GM04503 (cell line): ENCODE measurements at regions not wholly inside any gene's neighbourhood (a gene's known extent, or its start where the extent isn't known, plus 50 kb on each side); places are given as distances from the start of the nearest gene placed in this dataset.
A peak's percentile ranks its signal among the peaks of the same experiment; 100 is the strongest.
"Not testable (repeated sequence)": the region's sequence is repeated elsewhere in the genome, so short reads cannot be mapped to it uniquely, and the experiment has no call there.

ENCODE experiments used
- DNase-seq: peaks from one replicate; pipeline ENCODE4 v3.0.0-alpha.2; 2012; ENCODE audit warnings: low read depth

DNA sequence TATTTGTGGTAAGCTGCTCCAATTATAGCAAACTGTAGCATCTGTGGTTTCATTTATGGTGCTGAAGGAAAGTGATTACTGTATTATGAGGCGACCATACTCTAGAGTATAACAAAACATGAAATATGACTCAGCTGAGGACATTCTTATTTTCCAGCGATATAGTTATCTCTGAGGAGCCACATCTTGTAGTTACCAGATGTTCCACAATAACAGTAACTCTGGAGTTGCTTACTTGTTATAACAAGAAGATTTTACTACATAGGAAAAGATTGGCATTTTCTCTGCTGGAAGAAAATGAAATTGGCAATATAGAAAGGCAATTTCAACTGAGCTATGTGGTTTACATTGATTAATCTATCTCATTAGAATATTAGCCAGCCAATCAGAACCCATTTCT, 1634.2 kb downstream of the PCDH9 start:
- no peak for DNase-seq

DNA sequence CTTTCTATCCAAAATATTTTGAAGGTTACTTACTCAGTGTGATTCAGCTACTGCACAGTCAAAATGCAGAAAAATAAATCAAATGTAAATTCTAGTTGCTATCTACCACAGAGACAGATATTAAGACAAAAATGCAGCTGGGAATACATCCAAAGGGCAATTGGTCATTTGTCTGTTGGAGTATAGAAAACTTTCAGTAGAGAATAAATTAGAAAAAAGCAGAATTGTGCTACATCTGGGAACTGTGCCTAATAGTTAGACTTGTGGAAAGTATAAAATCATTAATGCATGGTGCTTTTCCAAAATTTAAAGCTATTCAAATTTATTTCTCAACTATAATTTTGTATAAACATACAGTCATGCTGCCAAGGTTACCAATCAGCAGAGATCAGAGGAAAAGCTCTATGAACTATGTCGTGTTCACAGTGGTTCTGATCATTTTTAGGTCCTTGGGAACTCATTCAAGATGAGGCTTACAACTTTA, 1635.8 kb downstream of the PCDH9 start:
- peak; percentile 50 for DNase-seq

DNA sequence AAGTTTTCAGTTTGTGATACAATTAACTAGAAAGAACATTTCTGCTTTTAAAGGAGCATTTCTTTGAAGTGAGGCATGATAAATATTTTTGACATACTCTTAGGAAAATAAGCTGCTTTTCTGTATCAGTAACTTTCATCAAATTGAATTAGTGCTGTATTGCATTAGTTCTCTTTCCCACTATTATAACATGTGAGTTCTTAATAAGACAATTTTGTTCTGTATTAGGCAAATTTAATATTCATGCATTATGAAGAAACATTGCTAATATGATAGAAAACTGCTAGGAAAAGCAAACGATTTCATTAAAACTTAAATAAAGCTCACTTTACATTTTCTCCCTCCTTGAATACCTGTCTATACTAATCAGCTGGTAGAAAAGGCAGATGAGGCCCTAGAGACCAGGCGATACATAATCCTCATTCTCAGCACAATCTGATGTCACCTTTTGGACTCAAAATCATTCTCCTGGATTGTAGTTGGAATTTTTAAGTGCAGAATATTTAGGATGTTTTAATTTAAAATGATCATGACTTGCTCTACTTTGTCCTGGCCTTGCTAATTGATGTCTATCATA, 1636.8 kb downstream of the PCDH9 start:
- DNase-seq, result no peak

DNA sequence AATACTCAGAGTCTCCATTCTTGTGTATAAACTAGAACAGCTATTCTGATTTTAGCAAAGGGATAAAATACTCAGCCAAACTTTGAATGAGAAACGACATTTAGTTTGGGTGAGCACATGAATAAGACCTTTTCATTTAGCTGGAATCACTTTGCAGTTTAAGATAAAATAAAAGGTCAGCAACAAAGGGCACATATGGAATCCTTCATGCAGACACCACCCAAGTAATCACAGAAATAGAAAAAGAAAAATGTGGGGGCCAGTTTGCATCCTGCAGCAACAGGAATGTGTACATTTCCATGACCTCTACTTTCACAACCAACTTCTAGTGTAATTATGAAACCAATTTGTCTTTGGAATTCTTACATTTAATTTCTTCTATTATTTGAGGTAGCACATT, 1637.4 kb downstream of the PCDH9 start:
- no peak for DNase-seq

DNA sequence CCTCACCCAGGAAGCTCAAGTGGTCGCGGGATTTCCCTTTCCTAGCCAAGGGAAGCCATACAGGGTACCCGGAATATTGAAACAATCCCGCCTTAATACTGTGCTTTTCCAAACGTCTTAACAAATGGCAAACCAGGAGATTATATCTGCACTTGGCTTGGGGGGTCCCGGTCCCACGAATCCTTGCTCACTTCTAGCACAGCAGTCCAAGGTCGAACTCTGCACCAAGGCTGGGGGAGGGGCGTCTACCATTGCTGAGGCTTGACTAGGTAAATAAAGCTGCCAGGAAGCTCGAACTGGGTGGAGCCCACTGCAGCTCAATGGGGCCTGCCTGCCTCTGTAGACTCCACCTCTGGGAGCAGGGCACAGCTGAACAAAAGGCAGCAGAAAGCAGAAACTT, 1644.8 kb downstream of the PCDH9 start:
- DNase-seq, result no peak

DNA sequence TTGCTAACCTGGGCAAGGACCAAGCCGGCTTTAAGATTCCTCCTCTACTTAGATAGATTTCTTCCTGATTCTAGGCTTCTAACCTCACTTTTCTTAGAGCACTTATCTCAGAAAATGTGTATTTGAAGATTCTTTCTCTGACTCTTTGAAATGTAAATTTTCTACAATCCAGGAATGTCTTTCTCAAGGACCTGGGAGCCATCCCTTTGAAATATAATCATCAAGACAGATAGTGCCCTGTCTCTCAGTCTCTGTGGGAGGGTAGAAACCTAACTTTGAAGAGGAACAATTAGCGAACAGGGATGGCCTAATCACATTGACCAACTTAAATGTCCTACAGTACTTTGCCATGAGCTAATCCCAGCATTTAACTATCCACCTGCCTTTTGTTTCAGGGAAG, 1646.0 kb downstream of the PCDH9 start:
- no peak for DNase-seq

DNA sequence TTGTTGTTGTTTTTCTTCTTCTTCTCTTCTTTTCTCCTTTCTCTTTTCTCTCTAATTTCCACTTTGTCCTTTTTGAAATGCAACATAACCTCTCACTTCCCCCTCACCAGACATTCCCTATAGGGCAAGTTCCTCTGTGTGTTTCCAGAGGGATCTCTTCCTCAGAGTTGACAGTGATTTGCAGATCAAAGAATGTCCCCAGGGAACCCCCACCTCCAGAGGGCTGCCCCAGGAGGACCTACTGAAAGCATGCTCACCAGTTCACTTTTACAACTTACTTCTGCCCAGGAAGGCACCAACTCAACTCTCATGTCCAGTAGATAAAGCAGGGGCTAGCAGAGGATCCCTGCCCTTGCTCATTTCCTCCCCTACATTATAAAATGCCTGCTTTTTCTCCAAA, 1648.0 kb downstream of the PCDH9 start:
- DNase-seq, result no peak

DNA sequence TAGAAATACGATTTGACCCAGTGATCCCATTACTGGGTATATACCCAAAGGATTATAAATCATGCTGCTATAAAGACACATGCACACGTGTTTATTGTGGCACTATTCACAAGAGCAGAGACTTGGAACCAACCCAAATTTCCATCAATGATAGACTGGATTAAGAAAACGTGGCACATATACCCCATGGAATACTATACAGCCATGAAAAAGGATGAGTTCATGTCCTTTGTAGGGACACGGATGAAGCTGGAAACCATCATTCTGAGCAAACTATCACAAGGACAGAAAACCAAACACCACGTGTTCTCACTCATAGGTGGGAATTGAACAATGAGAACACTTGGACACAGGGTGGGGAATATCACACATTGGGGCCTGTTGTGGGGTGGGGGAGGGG, 1665.6 kb downstream of the PCDH9 start:
- DNase-seq, result not testable (repeated sequence)

DNA sequence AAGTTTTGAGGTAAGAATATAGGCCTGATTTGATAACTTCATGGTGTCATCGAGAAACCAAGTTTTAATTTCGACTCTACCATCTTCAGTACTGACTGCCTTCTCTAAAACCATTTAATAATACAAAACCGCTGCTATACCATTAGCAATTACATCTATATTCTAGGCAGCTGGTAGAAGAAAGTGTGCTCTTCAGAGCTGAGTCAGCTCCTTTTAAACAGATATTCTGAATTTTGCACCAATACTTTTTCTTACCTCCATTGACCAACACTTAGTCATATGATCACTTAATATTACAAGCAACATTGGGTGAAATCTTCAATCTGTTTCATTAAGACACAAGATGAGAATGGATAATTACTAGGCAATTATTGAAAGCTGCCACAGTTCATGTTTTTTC, 1667.8 kb downstream of the PCDH9 start:
- no peak for DNase-seq

DNA sequence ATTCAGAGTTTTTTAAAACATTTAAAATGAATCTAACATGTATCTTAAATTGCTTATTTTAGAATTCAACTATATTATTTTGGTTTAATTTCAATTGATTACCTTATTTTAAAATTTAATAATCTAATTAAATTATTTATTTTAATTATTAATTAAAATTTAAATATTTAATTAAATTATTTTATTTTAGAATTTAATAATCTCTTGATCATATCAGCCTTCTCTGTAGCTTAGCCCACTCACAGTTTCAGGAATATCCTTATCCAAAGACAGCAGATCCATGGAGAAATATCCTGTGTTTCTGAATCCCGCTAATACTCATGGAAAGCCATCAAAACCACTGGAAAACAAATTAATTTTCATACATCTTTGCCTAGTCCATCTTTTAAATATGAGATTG, 1669.2 kb downstream of the PCDH9 start:
- DNase-seq, result no peak

DNA sequence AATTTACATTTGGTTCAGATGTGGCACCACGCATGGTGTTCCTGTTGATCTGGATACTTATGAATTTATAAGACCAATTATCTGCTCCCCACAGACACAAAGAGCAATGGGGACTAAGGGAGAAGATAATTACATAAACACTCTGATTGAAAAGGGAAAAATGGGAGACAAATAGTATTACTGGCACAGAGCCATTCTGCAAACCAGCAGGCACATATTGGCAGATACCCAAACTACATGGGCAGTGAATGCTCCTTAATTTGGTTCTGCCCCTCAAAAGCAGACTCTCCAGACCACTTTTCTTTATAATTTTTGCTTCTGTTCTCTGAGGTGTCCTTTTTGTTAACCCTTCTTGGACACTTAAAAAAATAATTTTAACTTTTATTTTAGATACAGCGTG, 1674.2 kb downstream of the PCDH9 start:
- no peak for DNase-seq

DNA sequence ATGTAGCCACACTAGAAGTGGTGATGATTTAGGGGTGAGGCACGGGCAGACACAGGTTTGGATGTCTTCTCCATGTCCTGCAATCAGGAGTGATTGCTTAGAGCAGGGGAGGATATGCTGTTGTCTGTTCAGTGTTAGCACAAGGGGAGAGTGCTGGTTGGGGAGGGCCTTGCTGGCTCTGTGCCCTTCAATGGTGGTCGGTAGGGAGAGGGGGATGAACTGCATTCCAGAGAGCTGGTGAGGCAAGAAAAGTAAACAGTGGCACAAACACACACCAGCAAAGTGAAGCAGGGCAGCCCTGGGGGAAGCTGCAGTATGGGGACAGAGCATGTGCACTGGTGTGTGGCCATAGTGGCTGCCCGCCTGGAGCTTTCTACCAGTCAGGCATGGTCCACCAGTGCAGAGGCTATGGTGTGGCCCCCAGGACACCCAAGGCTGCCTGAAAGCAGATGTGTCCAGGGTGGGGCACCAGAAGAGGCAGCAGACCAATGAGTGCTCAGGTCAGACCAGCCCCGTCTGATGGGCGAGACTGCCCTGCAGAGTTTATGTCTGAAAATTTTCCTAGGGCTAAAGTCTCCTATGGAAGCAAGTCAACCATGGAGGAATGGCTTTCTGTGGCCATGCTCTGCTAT, 1676.9 kb downstream of the PCDH9 start:
- DNase-seq, result no peak

DNA sequence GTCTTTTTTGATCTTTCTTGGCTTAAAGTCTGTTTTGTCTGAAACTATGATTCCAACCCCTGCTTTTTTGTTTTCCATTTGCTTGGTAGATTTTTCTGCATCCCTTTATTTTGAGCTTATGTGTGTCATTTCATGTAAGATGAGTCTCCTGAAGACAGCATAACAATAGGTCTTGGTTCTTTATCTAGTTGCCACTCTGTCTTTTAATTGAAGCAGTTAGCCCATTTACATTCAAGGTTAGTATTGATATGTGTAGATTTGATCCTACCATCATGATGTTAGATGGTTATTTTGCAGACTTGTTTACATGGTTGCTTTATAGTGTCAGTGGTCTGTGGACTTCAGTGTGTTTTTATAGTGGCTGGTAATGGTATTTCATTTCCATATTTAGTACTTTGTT, 1678.9 kb downstream of the PCDH9 start:
- no peak for DNase-seq

DNA sequence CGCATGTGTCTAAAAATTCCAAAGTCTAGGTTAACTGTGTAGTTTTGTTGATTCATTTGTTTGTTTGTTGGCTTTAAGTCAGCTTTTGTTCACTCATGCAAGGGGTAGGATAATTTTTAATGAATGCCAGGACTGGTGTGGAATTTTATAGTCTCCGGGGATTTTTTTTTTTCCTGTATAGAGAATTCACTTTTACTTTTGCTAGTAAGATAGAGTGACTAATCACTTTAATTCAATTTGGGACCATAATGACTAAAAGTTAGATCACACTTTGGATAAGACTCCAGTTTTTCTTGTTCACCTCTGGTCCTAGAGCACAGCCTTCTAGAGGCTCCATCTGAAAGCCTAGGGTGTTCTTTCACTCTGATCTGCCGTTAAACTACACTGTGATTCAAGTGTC, 1690.0 kb downstream of the PCDH9 start:
- DNase-seq, result no peak

DNA sequence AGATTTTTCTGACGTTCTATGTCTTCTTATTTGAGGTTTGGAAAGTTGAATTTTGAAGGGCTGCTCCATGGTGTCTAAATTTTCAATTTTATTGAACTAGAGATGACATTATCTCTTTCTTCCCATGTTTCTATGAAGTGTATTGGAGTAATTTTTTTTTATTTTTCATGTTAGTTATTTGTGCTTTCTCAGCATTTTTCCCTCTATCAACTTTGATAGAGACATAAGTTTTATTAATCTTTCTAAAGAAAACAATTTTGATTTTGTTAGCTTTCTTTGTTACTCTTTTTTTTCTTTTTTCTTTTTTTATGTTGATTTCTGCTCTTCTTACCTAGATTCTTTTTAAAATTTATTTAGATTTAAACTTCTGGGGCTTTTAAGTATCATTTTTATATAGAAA, 1694.8 kb downstream of the PCDH9 start:
- no peak for DNase-seq

DNA sequence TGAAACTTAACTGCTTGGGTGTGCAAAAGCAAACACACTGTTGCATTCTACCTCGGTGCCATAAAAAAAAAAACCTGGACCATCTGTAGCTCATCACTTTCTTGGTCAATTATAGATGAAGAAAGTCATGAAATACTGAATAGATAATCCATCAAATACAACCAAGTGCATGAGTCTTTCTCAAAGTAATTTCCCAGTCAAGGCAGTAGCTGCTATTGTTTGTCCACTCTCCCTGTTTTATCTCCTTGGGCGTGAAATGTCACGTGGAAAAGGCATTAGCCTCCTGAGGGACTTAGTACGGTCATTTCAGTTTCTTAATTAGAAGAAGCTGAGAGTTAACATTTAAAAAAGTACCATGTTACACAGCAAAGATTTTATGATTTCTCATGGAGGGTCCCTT, 1697.9 kb downstream of the PCDH9 start:
- no peak for DNase-seq

DNA sequence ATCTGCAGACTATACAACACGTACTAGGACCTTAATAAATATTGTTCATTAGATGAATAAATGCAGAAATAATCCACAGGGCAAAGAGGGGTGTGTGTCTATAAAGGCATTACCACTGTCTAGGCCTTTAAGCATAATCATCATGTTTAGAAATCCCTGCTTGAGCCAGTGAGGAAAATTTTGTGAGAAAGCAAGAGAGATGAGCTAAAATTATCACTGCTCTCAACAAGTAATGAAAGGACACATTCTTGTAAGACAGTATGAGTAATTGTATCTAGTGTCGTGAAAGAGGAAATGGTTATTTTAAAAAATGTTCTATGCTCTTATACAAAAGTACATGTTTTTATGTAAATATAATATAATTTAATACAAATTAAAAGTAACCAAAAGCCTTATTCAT, 1699.4 kb downstream of the PCDH9 start:
- no peak for DNase-seq

DNA sequence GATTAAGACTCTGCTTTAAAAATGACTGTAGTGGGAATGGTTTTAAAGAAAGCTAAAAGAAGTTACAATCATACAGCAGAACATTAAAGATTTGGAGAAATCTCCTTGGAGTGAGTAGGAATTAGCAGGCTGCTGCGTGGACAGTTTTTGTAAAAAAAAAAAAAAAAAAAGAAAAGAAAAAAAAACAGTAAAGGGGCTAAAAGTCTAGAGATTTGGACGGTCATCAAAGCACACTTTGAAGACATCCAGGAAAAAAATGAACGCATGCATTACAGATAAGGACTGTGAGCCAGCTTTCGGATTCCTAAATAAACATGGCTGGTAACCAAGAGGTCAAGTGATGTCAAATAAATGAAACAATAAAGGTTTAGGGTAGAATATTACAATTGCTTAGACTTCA, 1700.6 kb downstream of the PCDH9 start:
- no peak for DNase-seq

DNA sequence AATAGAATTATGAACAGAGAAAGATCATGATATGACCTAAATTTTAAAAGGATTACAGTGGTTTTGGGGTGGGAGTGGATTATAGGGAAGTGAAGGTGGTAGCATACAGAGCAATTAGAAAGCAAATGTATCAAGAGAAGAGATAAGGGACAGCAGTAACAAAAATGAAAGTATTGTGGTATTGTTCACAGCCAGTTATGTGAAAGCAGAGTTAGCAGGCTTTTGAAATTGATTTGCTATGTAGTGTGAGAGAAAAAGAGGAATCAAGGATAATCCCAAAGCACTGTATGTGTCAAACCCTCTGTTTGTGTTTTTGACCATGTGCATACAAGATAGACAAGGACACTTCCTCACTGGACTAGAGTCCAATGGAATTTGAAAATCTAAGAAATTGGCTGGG, 1721.4 kb downstream of the PCDH9 start:
- DNase-seq, result no peak

DNA sequence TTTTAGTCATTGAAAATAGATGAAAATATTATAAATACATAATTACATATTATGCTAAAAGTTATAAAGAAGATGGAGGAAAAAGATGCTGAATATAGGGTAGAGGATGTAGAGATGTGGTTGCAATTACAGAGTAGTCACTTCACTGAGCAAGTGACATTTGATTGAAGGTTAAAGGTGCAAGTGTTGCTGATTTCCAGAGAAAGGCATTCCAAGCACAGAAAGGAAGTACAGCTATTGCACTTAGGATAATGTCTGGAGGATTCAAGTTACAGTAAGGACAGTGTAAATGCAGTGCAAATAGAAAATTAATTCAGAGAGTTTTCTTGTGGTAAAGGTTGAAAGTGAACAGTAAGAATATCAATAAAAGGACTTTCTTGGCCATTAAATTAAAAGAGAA, 1721.8 kb downstream of the PCDH9 start:
- no peak for DNase-seq

DNA sequence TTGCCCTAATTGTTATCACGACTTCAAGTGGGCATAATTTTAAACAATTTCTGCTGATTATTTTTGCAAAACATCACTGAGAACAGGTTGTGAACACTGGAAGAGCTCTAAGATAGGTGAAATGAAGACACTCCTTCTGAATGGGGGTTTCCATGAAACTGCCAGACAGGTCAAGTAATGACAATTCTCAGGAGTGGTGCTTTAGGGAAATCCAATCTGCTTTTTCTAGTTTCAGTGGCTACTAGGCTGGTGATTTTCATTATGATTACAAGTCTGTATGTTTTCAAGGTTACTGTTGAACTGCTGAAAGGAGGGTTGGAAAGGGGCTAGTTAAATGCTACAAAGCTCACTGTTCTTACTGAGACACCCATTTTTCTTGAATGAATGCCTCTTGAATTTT, 1724.2 kb downstream of the PCDH9 start:
- DNase-seq, result no peak

DNA sequence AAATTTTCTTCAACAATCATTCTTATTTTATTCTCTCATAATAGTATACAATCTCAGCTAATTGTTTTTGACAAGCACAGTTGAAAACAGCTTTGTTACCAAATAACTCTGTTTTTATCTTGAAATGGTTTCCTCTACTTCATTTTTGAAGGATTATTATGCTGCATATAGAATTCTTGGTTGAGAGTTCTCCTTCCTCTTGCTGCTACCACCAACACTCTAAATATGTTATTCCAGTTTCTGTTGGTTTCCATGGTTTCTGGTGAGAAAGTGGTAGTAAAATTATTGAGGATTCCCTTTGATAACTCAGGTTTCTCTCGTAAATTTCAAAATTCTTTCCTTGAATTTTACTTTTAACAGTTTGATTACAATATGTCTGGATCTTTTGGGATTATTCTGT, 1725.9 kb downstream of the PCDH9 start:
- no peak for DNase-seq

DNA sequence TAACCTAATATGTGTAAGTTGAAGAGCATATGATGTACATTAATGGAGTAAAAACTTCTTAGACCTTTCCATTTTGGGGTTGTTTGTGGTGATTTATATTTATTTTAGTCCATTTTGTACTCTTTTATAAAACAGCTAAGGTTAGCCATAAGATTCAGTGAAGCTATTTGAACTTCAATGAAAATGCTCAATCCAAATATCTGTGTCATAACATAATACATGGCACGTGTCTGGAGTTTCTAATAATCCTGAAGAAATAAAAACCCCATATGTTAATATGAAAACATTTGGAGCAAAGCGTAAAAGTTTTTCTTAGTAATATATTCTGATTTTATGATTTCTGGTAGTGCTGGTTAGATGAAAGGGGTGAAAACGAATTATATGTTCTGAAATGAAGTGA, 1729.7 kb downstream of the PCDH9 start:
- DNase-seq, result no peak

DNA sequence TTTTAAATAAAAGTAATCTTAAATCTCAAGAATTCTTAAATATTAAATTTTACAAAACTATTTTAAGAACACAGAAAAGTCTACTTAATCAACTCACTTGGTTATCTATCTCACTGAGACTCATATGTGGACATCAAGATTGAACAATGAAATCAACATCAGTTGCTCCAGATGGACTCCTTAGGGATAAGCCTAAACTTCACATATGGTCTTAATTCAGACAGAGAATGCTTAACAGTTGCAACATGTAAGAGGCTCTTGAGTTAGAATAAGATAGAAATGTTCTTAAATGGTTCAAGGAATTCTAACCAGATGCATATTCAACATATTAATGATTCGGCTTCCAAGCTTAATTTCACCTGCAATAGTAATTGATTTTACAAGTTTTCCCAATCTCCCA, 1730.9 kb downstream of the PCDH9 start:
- no peak for DNase-seq
